SJSA1 (cell line): ENCODE measurements at regions not wholly inside any gene's neighbourhood (a gene's known extent, or its start where the extent isn't known, plus 50 kb on each side); places are given as distances from the start of the nearest gene placed in this dataset.

ENCODE experiments used
- DNase-seq, 2 experiments: peaks; one replicate each; pipeline ENCODE4 v3.0.0-alpha.2; 2015 to 2020; ENCODE audit warnings: low spot score in 2 of 2, low read depth in 1 of 2
- H3K27ac ChIP-seq: fragments of 250-450 bp; sonication (Bioruptor Pico); 2 replicates; pipeline ENCODE4 v1.5.1; 2020; ENCODE audit warnings: mild to moderate bottlenecking, moderate library complexity
- H3K27me3 ChIP-seq: fragments of 250-450 bp; sonication (Bioruptor Pico); replicated peaks from 2 replicates; pipeline ENCODE4 v1.5.1; 2020; ENCODE audit warnings: mild to moderate bottlenecking, moderate library complexity
- H3K36me3 ChIP-seq: fragments of 250-450 bp; sonication (Bioruptor Pico); 2 replicates; pipeline ENCODE4 v1.5.1; 2020; ENCODE audit warnings: mild to moderate bottlenecking
- H3K4me1 ChIP-seq: fragments of 250-450 bp; sonication (Bioruptor Pico); replicated peaks from 2 replicates; pipeline ENCODE4 v1.6.1; 2021; ENCODE audit warnings: mild to moderate bottlenecking
- H3K4me3 ChIP-seq: fragments of 250-450 bp; sonication (Bioruptor Pico); 2 replicates; pipeline ENCODE4 v1.5.1; 2020; ENCODE audit warnings: mild to moderate bottlenecking
- H3K9me3 ChIP-seq: fragments of 250-450 bp; sonication (Bioruptor Pico); replicated peaks from 2 replicates; pipeline ENCODE4 v1.5.1; 2020; ENCODE audit warnings: mild to moderate bottlenecking

DNA sequence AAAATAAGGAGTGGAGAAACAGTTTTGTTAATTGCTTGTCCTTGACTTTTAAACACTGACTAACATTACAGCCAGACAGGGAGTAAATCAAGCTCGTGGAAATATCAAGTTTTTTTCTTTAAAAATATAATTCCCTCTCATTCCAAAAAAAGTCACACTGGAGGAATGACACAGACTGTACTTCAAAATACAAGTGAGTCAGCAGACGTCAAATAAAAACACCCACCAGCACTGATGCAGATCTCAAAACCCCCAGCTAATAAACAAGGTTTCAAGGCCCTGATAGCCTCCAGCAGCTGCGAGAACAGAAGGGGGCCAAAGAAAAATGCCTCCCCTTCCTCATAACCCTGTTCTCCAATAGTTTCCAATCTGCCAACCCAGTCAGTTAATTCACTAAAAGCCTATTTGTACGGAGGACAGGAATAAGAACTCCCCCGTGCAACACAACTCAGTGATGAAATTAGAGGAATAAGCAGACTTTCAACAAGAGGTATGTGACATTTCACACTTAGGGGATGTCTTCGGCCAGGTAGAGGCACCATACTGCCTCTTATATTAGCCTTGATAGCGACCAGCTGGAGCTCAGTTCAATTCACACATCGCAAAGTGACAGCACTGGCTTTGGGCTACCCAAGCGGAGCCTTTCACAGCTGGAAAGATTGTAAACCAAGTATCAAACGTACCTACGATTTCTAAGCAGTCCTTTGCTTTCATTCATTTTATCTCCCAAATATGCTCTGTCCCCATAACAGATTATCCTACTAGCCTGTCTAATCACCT is 561.0 kb upstream of the KLF12 start:
- H3K27me3 ChIP-seq = no peaks in the 10 kb centered on the region
- no peaks in the 10 kb centered on the region for H3K36me3 ChIP-seq
- H3K4me3 ChIP-seq = no peak overlapping the region
- no peak overlapping the region for H3K27ac ChIP-seq
- H3K9me3 ChIP-seq = no peaks in the 10 kb centered on the region
- no peak for DNase-seq
- H3K4me1 ChIP-seq = no peaks in the 10 kb centered on the region

DNA sequence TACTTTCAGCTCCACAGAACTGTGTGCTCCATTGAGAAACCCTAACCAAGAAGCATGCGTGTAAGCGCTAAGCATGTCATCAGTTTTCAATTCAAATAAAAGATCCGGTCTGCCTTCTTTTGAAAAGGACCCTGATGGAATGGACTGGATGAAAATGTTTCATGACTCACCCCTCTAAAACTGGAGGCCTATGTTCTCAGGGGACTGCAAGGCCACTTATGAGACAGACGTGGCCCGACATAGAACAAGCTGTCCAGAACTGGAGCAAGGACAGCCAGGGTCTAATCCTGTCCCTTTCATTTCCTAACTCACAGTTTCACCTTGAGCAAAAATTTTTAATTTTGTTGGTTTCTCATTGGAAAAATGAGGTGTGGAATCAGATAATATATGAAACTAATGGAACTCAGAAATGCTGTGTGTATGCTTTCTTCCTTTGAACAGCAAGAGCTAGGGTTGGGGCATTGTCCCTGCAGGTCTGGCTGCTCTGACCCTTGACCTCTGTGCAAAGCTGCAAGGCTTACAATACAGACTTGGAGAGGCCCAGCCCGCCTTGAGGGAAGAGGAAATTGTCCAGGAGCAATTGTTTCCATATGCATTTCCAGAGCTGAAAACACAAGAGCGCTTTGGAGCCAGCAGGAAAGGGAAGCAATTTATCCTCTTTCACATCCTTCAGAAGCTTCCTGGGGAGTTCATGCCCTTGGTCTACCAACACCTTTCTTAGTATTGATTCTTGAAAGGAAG is 553.4 kb upstream of the KLF12 start:
- Histone ChIP-seq H3K27me3 (no peaks in the 10 kb centered on the region), H3K4me3 (no peak overlapping the region), H3K36me3 (no peaks in the 10 kb centered on the region), H3K4me1 (no peaks in the 10 kb centered on the region), H3K9me3 (no peaks in the 10 kb centered on the region), H3K27ac (no peak overlapping the region)
- DNase-seq = no peak

DNA sequence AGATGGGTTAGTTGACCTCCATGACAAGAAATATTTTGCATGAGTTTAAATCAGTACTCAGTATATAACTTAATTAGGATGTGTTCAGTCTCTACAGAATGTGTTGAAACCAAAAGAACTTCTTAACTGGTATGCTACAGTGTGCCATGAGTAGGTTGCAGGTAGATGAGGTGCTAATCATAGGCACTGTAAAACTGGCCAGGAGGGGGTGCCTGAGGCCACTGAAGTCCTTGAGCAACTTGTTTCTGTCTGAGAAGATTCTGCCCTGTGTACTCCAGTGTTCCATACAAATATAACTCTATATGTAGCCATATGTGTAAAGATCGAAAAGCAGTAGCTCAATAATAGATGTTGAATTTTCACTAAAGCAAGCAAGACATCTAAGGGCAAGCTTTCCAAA is 549.2 kb upstream of the KLF12 start:
- no peak for DNase-seq
- Histone ChIP-seq H3K27ac (no peak overlapping the region), H3K4me3 (no peak overlapping the region), H3K27me3 (no peaks in the 10 kb centered on the region), H3K36me3 (no peaks in the 10 kb centered on the region), H3K4me1 (no peaks in the 10 kb centered on the region), H3K9me3 (no peaks in the 10 kb centered on the region)

DNA sequence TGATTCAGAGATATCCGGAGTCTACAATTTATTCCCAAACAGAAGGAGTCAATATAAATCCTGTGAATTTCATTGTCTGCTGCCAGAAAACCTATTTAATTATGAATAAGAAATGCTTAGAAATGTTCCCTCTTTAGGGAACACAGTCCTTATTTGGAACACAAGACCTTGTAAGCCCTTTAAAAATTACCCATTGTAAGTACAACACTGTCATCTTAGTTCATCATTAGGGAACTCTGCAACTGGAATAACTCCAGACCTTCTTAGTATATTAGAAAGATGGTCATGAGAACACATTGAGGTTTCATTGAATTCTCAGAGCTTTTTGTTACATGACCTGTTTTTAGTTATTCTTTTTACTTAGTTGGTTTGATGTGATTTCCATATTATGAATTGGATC is 548.5 kb upstream of the KLF12 start:
- DNase-seq = no peak
- Histone ChIP-seq H3K9me3 (no peaks in the 10 kb centered on the region), H3K27ac (no peak overlapping the region), H3K36me3 (no peaks in the 10 kb centered on the region), H3K4me3 (no peak overlapping the region), H3K4me1 (no peaks in the 10 kb centered on the region), H3K27me3 (no peaks in the 10 kb centered on the region)

DNA sequence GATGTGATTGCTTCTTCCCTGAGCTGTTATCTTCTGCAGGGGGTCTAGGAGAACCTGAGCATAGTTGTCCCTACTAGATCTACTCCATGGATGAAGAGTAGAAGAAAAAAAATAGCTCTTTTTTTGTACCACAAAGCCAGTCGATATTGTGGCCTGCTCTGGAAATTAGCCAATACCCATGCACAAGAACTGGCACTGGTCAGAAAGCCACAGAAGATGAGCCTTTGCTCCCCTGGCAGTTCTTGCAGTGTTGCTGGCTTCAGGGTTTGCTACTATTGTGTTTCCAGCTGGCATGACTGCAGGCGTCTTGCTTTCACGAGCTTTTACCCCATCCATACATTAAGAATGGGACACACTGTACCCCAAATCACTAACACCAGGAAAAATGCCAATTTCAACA is 547.7 kb upstream of the KLF12 start:
- no peak for DNase-seq
- no peaks in the 10 kb centered on the region for H3K36me3 ChIP-seq
- H3K4me1 ChIP-seq = no peaks in the 10 kb centered on the region
- no peak overlapping the region for H3K27ac ChIP-seq
- H3K4me3 ChIP-seq = no peak overlapping the region
- H3K27me3 ChIP-seq = no peaks in the 10 kb centered on the region
- no peaks in the 10 kb centered on the region for H3K9me3 ChIP-seq

DNA sequence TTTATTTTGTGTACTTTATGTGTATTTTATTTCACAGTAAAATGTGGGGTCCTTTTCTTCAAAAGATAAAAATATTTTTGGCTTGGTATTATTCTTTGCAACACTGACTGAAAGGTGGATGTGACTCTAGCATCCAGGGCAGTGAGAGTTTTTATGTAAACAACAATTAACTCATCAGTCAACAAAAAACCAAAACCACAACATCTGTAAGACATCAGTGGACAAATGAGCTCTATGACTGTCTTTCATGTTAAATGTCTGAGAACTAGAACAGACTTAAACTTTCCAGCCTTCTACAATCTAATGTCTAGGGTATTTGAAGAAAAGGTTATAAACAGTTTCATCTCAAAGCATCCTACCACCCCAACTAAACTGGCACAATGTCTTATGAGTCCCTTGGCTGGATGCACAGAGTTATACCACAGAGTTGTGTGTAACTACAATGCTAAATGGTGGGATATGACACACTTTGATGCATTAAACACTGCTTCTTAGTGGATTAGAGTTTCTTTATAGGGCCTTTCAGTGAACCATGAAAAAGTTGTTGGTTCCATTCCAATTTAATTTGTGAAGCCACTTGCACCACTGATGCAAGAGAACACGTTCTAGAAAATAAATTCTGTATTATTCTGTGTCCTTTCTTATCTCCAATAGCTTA is 544.2 kb upstream of the KLF12 start:
- H3K9me3 ChIP-seq = no peaks in the 10 kb centered on the region
- no peaks in the 10 kb centered on the region for H3K36me3 ChIP-seq
- H3K4me1 ChIP-seq = no peaks in the 10 kb centered on the region
- H3K27ac ChIP-seq = no peak overlapping the region
- no peak overlapping the region for H3K4me3 ChIP-seq
- no peaks in the 10 kb centered on the region for H3K27me3 ChIP-seq
- no peak for DNase-seq

DNA sequence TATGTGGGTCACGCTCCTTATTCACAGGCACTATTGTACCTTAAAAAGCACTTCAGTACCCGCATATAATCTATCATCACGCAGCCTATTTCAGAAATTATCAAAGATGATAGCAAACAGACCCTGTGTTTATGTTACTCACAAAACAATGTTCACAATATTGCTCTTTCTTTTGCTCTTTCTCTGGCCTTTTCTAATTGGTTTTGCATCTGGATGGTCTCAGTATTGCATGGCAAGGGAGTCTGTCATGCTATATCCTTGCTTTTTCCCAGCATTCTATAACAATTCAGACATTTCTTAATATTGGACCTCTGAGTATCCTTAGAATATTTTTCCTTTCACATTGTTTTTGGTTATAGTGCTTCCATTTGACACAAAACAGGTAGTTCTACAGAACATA is 541.8 kb upstream of the KLF12 start:
- DNase-seq = no peak
- Histone ChIP-seq H3K9me3 (no peaks in the 10 kb centered on the region), H3K4me3 (no peak overlapping the region)

DNA sequence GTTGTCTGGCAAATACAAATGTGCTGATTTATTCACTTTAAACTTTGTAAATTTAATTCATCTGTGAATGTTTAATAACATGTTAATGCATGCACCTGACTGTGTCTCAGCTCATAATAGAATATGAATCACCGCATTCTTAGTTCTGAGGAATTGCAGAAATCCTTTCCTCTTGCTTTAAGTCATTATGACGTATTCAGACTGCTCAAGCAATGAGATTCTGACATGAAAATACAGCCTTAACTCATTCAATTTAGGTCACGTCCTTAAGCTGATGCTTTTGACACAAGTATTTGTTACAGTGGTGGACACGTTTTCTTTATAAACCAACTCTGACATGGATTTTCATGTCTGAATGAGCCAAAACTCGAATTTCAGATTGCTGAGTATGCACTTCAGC is 541.0 kb upstream of the KLF12 start:
- H3K36me3 ChIP-seq = no peaks in the 10 kb centered on the region
- H3K9me3 ChIP-seq = no peaks in the 10 kb centered on the region
- H3K27me3 ChIP-seq = no peaks in the 10 kb centered on the region
- H3K4me1 ChIP-seq = no peaks in the 10 kb centered on the region
- no peak for DNase-seq
- H3K27ac ChIP-seq = no peak overlapping the region
- no peak overlapping the region for H3K4me3 ChIP-seq

More for the DNA sequence above, 541.8 kb upstream of the KLF12 start:
- Histone ChIP-seq H3K27me3 (no peaks in the 10 kb centered on the region), H3K36me3 (no peaks in the 10 kb centered on the region), H3K4me1 (no peaks in the 10 kb centered on the region), H3K27ac (no peak overlapping the region)

DNA sequence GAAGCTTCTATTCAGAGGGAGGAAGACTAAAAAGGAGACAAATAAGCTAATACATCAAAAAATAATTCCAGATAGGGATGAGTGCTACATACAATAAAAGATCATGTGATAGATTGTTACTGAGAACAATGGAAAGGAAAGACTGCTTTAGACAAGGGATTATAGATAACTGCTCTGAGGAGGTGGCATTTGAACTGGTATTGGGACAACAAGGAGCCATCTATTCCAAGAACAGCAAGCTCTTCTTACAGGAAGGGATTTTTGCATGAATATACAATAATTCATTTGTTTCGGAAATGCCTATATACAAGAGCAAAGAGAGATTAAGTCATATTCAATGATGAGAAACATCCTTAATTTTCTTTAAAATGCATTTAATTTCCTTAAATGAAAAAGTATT is 540.5 kb upstream of the KLF12 start:
- Histone ChIP-seq H3K27ac (no peak overlapping the region), H3K4me1 (no peaks in the 10 kb centered on the region)

DNA sequence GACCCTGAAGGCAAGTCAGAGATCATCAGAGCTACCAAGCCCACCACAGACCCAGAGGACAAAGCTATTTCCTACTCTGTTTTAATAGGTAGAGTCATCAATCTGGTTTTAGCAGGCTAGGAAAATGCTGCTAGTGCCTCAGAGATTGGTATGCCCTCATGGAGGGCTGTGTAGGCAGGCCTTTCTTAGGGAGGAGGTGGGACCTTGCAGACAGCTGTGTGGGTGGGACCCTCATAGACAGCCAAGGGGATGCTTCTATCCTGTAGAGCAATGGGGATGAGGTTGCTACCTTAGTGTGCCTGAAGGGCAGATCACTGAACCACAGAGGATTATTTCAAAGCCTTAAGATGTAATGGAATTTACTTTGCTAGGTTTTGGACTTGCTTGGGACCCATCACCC is 534.9 kb upstream of the KLF12 start:
- Histone ChIP-seq H3K36me3 (no peaks in the 10 kb centered on the region), H3K9me3 (no peaks in the 10 kb centered on the region), H3K4me3 (no peak overlapping the region), H3K27me3 (no peaks in the 10 kb centered on the region), H3K27ac (no peak overlapping the region), H3K4me1 (no peaks in the 10 kb centered on the region)
- DNase-seq = no peak

More for the DNA sequence above, 540.5 kb upstream of the KLF12 start:
- H3K27me3 ChIP-seq = no peaks in the 10 kb centered on the region
- H3K4me3 ChIP-seq = no peak overlapping the region
- H3K9me3 ChIP-seq = no peaks in the 10 kb centered on the region
- no peaks in the 10 kb centered on the region for H3K36me3 ChIP-seq
- no peak for DNase-seq

DNA sequence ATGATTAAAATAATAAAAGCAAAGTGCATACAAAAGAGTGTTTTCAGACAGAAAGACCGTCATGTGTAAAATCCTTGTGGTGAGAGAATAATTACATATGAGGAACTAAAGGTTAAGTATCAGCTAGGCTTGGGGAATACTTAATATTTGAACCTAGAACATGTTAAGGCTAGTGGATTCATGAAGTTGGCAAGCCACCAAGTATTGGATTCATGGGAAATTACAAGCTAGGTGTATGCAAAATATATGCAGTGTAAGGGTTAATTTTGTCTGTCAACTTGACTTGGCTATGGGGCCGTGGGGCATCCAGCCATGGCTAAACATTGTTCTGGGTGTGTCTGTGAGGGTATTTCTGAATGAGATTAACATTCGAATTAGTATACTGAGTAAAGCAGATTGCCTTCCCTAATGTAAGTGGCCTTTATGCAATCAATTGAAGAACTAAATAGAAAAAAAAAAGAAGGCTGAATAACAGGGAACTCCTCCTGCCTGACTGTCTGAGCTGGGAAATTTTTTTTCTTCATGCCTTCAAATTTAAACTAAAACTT is 533.5 kb upstream of the KLF12 start:
- H3K27ac ChIP-seq = no peak overlapping the region
- H3K4me1 ChIP-seq = no peaks in the 10 kb centered on the region
- H3K36me3 ChIP-seq = no peaks in the 10 kb centered on the region
- H3K9me3 ChIP-seq = no peaks in the 10 kb centered on the region
- no peak for DNase-seq
- no peak overlapping the region for H3K4me3 ChIP-seq
- no peaks in the 10 kb centered on the region for H3K27me3 ChIP-seq

DNA sequence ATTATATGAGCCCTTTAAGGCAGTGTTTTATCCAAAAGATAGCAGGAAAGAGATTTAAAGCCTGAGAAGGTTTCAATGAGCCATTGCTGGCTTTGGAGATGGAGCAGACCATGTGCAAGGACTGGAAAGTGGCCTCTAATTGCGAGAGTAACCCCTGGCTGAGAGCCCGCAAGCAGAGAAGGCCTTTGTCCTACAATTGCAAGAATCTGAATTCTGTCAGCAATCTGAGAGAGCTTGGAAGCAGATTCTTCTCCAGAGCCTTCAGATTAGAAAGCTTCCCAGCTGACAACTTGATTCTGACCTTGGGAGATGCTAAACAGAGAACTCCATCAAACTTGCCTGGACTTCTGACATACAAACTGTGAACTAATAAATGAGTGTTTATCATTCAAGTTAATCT is 528.7 kb upstream of the KLF12 start:
- Histone ChIP-seq H3K27ac (no peak overlapping the region), H3K4me3 (no peak overlapping the region), H3K4me1 (no peaks in the 10 kb centered on the region), H3K27me3 (no peaks in the 10 kb centered on the region), H3K9me3 (no peaks in the 10 kb centered on the region), H3K36me3 (no peaks in the 10 kb centered on the region)
- no peak for DNase-seq

DNA sequence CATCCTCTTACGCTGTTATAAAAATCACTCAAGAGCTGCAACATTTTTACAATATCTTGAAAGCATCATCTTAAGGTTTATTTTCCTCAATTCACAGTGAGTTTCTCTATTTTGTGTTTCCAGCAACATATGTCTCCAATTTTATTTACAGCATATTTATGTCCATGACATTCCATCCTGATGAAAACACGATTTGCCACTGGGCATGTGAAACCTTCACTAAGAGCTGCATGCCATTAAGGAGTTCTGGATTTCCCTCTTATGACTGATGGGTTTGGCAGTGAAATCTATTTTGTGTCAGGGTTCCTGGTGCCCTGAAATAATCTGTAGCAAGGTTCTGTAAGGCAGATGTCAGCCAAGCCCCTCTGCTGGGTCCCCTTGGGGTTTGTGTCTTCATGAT is 527.6 kb upstream of the KLF12 start:
- Histone ChIP-seq H3K27me3 (no peaks in the 10 kb centered on the region), H3K4me1 (no peaks in the 10 kb centered on the region), H3K9me3 (no peaks in the 10 kb centered on the region), H3K27ac (no peak overlapping the region), H3K36me3 (no peaks in the 10 kb centered on the region), H3K4me3 (no peak overlapping the region)
- DNase-seq = no peak

DNA sequence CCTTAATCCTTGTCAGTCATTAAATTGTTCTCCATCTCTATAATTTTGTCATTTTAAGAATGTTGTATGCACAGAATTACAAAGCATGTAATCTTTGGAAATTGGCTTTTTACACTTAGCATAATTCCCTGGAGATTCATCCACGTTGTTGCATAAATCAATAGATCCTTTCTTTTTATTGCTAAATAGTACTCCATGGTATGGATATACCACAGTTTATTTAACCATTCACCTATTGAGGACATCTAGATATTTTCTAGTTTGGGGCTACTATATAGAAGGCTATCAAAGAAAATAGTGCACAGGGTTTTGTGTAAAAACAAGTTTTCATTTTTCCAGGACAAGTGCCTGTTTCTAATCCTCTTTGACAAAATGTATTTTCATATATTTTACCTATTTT is 523.6 kb upstream of the KLF12 start:
- Histone ChIP-seq H3K4me3 (no peak overlapping the region), H3K27ac (no peak overlapping the region), H3K36me3 (no peaks in the 10 kb centered on the region), H3K4me1 (no peaks in the 10 kb centered on the region), H3K27me3 (no peaks in the 10 kb centered on the region), H3K9me3 (no peaks in the 10 kb centered on the region)
- no peak for DNase-seq
